Inferior parietal cortex (tissue), 1 donor: ENCODE measurements at regions not wholly inside any gene's neighbourhood (a gene's known extent, or its start where the extent isn't known, plus 50 kb on each side); places are given as distances from the start of the nearest gene placed in this dataset.

ENCODE experiments used
- DNase-seq: peaks from one replicate; pipeline ENCODE4 v3.0.0-alpha.2; 2016; ENCODE audit errors: extremely low spot score

DNA sequence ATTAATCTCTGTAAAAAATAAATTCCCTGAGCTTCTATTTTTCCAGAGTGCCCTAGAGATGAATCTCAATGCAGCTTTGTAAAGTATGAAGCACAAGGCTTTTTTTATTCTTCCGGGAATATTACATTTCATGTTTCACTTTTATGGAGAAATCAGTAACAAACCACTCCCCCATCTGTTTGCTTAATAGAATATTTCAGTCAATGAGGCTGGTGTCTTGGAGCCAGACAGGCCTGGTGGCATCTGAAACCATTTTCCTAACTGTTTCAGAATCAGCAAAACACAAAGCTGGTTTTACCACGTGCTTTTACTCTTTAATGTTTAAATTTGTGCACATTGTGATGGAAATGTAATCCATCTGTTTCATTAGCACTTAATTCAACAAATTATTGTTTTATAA is 400.8 kb upstream of the HSF2 start:
- no peak for DNase-seq

- DNase-seq = no peak
These were observed 399.9 kb upstream of the HSF2 start for GRCh38 chr6:121999456-122000065.

GRCh38 chr6:122005661-122006060 is 393.8 kb upstream of the HSF2 start:
- no peak for DNase-seq

GRCh38 chr6:122007339-122007738 is 392.1 kb upstream of the HSF2 start:
- no peak for DNase-seq

- no peak for DNase-seq
These were observed 391.1 kb upstream of the HSF2 start for GRCh38 chr6:122008101-122008999.

DNA sequence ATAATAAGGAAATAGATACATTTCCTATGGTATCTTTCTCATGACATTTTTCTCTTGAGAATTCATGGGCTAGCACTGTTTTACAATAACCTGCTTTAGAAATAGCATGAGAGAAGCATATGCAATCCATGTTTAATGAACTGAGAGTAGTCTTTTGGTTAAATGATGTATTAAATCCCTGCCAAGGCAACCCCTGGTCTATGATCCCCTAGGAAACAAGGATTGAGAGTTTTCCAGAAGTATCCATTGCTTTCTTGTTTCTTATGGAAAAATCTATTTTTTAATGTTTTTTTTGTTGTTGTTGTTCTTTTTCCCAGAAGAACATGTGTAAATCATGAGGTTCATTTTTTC is 390.5 kb upstream of the HSF2 start:
- no peak for DNase-seq

- no peak for DNase-seq
These were observed 386.9 kb upstream of the HSF2 start for GRCh38 chr6:122012578-122012977.

- DNase-seq = no peak
These were observed 384.5 kb upstream of the HSF2 start for GRCh38 chr6:122014961-122015360.

GRCh38 chr6:122020588-122021264 is 378.7 kb upstream of the HSF2 start:
- DNase-seq = no peak

DNA sequence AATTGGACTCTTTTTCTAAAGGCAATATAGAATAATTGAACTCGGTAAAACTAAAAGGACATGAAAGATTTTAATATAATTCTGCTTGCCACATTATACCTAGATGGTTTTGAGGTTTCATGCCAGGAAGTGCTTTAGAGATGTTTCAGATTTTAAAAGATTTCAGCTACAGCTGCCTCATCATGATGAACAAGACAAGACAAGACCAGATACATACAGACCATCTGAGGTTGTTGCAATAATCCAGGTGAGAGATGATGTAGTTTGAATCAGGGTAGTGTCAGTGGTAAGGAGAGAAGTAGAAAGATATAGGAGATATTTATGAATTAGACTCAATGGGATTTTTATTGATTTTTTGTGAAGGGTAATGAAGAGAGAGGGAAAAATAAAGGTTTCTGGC is 374.3 kb upstream of the HSF2 start:
- DNase-seq = no peak

DNA sequence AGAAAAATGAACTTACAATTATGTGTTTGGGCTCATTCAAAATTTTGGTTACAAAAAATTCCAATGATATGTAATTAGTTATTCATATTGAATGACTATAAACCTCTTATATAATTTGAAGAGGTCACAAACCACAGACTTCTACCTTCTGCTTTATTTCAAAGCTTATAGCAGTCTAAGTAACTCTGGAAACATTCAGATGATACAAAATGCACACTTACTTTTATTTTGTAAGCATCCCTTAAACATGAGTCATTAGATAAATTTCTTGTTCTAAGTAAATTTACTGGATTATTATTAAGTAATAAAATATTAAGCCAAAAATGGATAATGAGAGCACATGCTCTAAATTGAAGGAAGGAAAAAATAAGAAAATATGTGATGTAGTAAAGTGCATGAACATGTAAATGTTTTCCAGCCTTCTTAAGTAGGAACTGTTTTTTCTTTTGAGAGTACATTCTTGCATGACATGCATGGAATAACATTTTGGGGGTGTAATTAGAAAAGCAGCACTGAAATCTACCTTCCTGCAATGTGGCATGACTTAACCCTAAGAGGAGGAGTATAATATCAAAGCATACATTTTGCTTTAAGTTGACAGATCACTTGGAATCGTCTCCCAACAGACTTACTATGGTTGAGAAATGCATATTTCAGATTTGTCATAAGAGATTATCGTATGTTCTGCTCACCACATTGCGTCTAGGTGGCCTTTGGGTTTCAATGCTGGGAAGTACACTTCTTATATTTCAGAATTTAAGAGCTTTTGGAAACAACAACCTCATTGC is 372.7 kb upstream of the HSF2 start:
- no peak for DNase-seq

DNA sequence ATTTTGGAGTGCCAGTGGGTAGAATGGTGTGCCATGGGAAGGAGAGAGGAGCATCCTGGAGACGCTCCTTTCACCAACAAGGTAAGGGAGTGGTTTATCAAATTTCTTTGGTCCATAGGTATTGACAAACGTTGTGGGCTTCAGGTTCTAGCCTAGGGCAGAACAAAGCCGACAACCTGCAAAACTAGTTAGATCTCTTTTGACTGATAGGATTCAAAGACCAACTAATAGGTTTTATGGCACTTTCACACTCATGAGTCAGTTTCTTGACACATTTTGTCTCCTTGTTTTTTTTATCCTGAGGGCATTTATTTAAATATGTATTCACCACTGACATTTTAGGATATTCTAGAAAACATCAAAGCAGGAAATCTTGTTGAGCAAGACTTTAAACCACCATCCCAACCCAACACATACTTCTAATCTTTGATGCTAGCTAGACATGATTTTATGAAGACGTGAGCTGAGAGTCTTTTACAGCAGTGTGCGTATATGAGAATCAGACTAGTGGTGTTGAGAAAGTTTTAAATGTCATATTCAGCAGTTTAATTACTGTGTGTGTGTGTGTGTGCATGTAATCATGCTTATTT is 370.4 kb upstream of the HSF2 start:
- DNase-seq = no peak

- DNase-seq = peak; percentile 54
These were observed 365.8 kb upstream of the HSF2 start for GRCh38 chr6:122033564-122034181.

DNA sequence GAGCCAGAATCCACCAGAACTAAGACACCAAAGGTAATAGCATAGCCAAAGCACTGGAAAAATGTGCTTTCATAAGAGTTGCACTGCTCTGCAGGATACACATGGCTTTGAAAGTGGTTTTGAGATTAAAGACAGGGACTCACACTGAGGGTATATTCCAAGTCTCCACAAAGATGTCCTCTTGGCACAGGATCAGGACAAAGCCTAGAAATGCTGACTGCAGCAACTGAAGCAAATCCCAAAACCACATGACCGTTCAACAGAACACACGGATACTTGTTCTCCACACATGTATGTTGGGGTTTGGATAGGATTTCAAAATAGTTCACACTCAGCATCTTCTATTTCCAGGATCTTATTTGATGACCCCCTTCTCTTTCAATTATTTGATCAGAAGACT is 364.3 kb upstream of the HSF2 start:
- no peak for DNase-seq

- no peak for DNase-seq
These were observed 359.2 kb upstream of the HSF2 start for GRCh38 chr6:122040261-122040660.

GRCh38 chr6:122042380-122042779 is 357.1 kb upstream of the HSF2 start:
- DNase-seq = no peak

GRCh38 chr6:122042960-122043735 is 356.3 kb upstream of the HSF2 start:
- DNase-seq = no peak

DNA sequence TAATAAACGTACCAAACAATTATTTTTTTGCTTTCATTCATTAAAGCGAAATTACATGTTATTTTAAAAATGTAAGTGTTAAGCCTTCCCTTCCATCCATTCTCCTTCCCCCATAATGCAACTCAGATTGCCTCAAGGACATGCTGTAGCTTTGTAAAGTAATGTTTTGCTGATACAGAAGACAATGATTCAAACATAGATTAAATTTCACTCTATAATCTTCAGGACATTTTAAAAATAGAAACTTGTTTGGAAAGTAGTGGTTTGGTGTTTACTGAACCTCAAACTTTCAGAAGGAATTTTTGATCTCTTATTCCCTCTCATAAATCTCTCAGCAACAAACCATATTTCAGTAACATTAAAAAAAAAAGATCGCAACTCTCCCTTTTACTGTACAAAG is 350.9 kb upstream of the HSF2 start:
- DNase-seq = no peak

DNA sequence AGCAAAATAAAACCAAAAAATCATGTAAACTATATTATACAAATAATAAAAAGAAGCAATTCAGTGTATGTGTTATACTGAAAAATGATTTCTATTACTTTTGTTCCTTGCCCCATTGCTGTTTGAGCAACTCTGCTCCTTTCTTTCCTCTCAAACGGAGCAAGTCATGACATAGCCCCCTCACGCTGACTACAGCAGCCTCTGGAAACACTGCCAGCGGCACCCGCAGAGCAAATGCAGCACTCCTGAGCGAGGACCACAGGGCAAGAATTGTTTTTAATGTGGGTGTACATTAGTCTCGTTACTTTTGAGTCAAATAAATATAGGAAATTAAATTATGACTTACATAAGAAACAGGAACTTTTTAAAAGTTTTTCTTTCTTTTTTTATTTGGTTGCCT is 350.1 kb upstream of the HSF2 start:
- no peak for DNase-seq

DNA sequence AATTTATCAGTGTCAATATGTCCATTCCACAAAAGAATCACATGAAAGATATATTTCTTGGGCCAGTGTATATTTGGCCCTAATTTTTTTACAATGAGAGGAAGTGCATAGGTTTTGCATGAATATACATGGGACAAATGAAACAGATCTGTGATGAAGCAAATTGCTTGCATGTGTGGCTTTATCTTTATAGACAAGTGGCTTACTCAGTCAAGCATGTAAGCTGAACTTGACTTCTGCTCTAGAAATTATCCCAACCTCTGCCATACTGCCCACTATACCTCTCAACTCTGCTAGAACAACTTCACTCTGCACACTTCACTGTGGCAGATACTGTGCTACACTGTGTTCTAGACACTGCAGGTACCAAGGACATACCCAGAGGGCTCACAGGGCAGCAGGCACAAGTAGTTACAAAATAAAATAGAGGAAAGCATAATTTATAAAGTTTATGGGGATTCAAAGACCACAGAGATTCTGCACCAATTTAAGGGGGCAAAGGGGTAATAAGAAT is 349.2 kb upstream of the HSF2 start:
- DNase-seq = no peak
